Upper lobe of right lung (tissue), 1 donor: ENCODE measurements at regions not wholly inside any gene's neighbourhood (a gene's known extent, or its start where the extent isn't known, plus 50 kb on each side); places are given as distances from the start of the nearest gene placed in this dataset.

Source experiments
- ATAC-seq: fragments of 200-7000 bp; cut with Tn5 transposase; one replicate; pipeline ENCODE4 v1.9.1; 2020; ENCODE audit warnings: mild to moderate bottlenecking, moderate library complexity
- DNase-seq: peaks from one replicate; pipeline ENCODE4 v3.0.0-alpha.2; 2020
- H3K27ac ChIP-seq: fragments of 200-600 bp; one replicate; pipeline ENCODE4 v1.8.0; 2022
- H3K27me3 ChIP-seq: fragments of 200-600 bp; one replicate; pipeline ENCODE4 v1.8.0; 2022; ENCODE audit warnings: mild to moderate bottlenecking
- H3K36me3 ChIP-seq: fragments of 200-600 bp; one replicate; pipeline ENCODE4 v1.8.0; 2022
- H3K4me1 ChIP-seq: fragments of 200-600 bp; one replicate; pipeline ENCODE4 v1.8.0; 2022
- H3K4me3 ChIP-seq: fragments of 200-600 bp; one replicate; pipeline ENCODE4 v1.8.0; 2022; ENCODE audit warnings: mild to moderate bottlenecking
- H3K9me3 ChIP-seq: fragments of 200-600 bp; one replicate; pipeline ENCODE4 v1.8.0; 2022
- CTCF ChIP-seq: fragments of 200-600 bp; IDR thresholded peaks from one replicate; pipeline ENCODE4 v1.8.0; 2022; ENCODE audit warnings: antibody characterized with exemption
- intact Hi-C: fragments of 100-400 bp; cut with DNase I; formaldehyde crosslinking; loops from one replicate; pipeline ENCODE4 v1.11.0; 2022
- donor health status: DM: no; HTN: yes; CAD: no; lungs with severe emphysema.

GRCh38 chr12:67819902-67820301, 169.3 kb upstream of the IFNG-AS1 start:
- no peak for ATAC-seq
- Histone ChIP-seq H3K36me3 (no peaks in the 10 kb centered on the region), H3K4me1 (no peaks in the 10 kb centered on the region), H3K4me3 (no peak overlapping the region), H3K27me3 (no peaks in the 10 kb centered on the region), H3K27ac (no peak overlapping the region), H3K9me3 (peaks cover 8% of the 10 kb centered on the region)
- intact Hi-C loops, result no loop called here
- no peak for DNase-seq
- no peak for TF ChIP-seq CTCF

DNA sequence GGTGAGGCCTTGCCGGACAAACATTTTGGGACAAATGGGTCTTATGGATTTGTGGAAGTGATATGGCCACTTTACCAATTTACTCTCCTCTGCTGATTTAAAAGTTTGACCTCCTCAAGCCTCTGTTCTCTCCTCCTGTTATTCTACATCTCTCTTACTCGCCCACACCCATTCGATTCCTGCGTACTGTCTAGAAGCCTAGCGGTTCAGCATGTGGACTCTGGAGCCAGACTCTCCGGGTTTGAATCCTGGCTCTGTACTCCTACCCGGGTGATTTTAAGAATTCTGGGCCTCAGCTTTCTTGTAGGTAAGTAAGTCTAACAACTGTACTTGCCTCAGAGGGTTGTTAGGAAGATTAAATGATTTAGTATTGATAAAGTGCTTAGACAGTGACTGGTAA, 168.6 kb upstream of the IFNG-AS1 start:
- no peak for ATAC-seq
- intact Hi-C loops, result no loop called here
- no peak for DNase-seq

GRCh38 chr12:67822826-67823225, 166.4 kb upstream of the IFNG-AS1 start:
- Histone ChIP-seq H3K27me3 (no peaks in the 10 kb centered on the region), H3K36me3 (no peaks in the 10 kb centered on the region), H3K27ac (no peak overlapping the region), H3K4me1 (no peaks in the 10 kb centered on the region), H3K4me3 (no peak overlapping the region), H3K9me3 (no peaks in the 10 kb centered on the region)
- DNase-seq (no peak), ATAC-seq (no peak)
- no peak for TF ChIP-seq CTCF
- intact Hi-C loops, result no loop called here

More for the DNA sequence above, 168.6 kb upstream of the IFNG-AS1 start:
- no peaks in the 10 kb centered on the region for H3K27me3 ChIP-seq
- no peak for TF ChIP-seq CTCF
- no peak overlapping the region for H3K27ac ChIP-seq
- H3K4me1 ChIP-seq, result no peaks in the 10 kb centered on the region
- peaks cover 8% of the 10 kb centered on the region for H3K9me3 ChIP-seq
- H3K36me3 ChIP-seq, result no peaks in the 10 kb centered on the region
- no peak overlapping the region for H3K4me3 ChIP-seq

DNA sequence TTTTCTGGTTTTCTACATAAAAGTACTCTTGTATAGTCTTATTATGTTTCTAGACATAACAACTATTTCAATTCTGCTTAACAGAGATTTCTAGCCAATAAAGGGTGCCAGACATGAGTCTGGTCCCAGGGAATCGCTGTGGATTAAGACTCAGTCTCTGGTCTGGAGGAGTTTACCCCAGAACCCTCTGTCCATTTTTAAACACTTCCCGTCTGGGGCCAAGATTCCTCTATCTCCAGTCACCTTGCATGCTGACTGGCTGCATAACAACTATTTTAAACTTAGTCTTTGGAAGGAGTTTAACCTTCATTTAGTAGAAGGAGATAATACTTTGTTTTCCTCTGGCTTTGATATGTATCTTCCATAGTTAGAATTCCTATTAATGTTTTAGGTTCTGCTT, 163.1 kb upstream of the IFNG-AS1 start:
- Histone ChIP-seq H3K27me3 (no peaks in the 10 kb centered on the region), H3K27ac (no peak overlapping the region), H3K36me3 (no peaks in the 10 kb centered on the region), H3K4me1 (no peaks in the 10 kb centered on the region), H3K4me3 (no peak overlapping the region), H3K9me3 (no peaks in the 10 kb centered on the region)
- ATAC-seq, result no peak
- intact Hi-C loops, result no loop called here
- no peak for TF ChIP-seq CTCF
- DNase-seq, result no peak

DNA sequence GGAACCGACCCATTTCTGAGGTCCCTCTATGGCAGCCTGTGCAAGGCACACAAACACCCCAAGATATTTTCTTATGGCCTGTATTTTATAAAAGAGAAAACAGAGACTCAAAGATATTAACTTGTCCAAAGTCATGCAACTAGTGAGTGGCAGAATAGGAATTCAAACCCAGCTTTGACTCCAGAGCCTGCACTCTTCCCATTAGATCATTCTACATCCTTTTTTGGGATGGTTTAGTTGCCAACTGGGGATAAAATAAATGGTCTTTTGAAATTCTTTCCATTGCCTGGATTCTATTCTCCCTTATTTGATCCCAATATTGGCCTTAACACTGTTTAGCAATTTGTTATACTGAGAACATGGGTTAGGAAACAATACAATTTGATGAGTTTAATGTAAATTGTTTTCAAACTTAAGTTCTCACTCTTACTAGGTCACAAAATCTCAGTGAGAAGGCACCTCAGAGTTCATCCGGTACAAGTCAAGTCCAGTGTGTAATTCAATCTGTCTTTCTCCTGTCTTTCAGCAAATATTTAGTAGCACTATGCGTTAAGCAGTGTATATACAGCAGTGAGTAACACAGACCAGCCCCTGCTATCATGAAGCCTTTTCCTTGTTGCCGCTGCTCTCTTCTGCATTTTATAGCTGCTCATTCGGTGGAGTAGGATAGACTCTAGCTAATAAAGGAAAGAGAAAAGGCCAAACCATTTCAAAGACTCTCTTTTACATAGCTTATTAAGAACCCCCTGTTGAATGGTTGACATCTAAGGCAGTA, 162.1 kb upstream of the IFNG-AS1 start:
- intact Hi-C loops, result no loop called here

More for the DNA sequence above, 162.1 kb upstream of the IFNG-AS1 start:
- TF ChIP-seq CTCF, result no peak
- no peaks in the 10 kb centered on the region for H3K36me3 ChIP-seq
- no peaks in the 10 kb centered on the region for H3K4me1 ChIP-seq
- ATAC-seq (no peak), DNase-seq (no peak)
- no peaks in the 10 kb centered on the region for H3K27me3 ChIP-seq
- H3K4me3 ChIP-seq, result no peak overlapping the region
- no peak overlapping the region for H3K27ac ChIP-seq
- no peaks in the 10 kb centered on the region for H3K9me3 ChIP-seq
